ENCODE measurements at regions not wholly inside any gene's neighbourhood (a gene's known extent, or its start where the extent isn't known, plus 50 kb on each side); places are given as distances from the start of the nearest gene placed in this dataset.
A peak's percentile ranks its signal among the peaks of the same experiment; 100 is the strongest.

GRCh38 chr11:21635394-21636145 lies 557.3 kb upstream of the ANO5 start:
- CTCF ChIA-PET (ENCODE audit: unreplicated experiment), result no interaction called here
- Histone ChIP-seq H2AFZ (ENCODE audit: low read length) (no peak overlapping the region), H3K4me1 (ENCODE audit: insufficient read depth, low read length, poor library complexity, severe bottlenecking) (peaks cover 14% of the 10 kb centered on the region)

DNA sequence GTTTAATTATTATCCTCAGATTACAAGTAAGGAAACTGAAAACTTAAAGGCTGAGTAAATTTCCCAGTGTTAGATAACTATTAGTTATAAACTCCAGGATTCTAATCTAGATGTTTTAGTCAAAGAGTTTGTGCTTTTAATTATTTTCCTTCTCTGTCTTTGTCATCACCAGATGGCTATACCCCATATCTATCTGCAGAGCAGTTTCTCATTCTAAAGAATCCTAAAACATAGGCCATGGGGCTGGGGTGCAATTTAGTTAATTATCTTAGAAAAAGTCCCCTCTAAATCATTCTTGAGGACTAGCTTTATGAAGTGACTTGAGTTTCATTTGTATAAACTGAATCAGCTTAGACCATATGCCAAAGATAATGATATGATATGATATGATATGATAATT lies 556.3 kb upstream of the ANO5 start:
- Histone ChIP-seq H3K9me3 (ENCODE audit: low read length) (no peaks in the 10 kb centered on the region), H2AFZ (ENCODE audit: low read length) (no peak overlapping the region; the same call in 1 of the 2 replicates), H3K4me2 (ENCODE audit: low read length) (no peak overlapping the region), H3K4me1 (ENCODE audit: insufficient read depth, low read length, poor library complexity, severe bottlenecking) (peaks cover 24% of the 10 kb centered on the region), H3K79me2 (ENCODE audit: insufficient read depth, low read depth, low read length) (no peaks in the 10 kb centered on the region), H3K36me3 (ENCODE audit: insufficient read depth, low read length) (no peaks in the 10 kb centered on the region), H4K20me1 (ENCODE audit: insufficient read depth, low read length) (no peaks in the 10 kb centered on the region), H3K27ac (ENCODE audit: low read depth, low read length, poor library complexity, severe bottlenecking) (no peak overlapping the region), H3K9me2 (ENCODE audit: insufficient read depth, low read length) (no peaks in the 10 kb centered on the region), H3K4me3 (ENCODE audit: low read depth, low read length, poor library complexity, severe bottlenecking) (no peak overlapping the region)
- no peak for TF ChIP-seq EZH2phosphoT487 (IDR thresholded peaks at IDR 0.05; ENCODE audit: borderline replicate concordance, low read depth, low read length)
- TF ChIP-seq, protein P1, sequence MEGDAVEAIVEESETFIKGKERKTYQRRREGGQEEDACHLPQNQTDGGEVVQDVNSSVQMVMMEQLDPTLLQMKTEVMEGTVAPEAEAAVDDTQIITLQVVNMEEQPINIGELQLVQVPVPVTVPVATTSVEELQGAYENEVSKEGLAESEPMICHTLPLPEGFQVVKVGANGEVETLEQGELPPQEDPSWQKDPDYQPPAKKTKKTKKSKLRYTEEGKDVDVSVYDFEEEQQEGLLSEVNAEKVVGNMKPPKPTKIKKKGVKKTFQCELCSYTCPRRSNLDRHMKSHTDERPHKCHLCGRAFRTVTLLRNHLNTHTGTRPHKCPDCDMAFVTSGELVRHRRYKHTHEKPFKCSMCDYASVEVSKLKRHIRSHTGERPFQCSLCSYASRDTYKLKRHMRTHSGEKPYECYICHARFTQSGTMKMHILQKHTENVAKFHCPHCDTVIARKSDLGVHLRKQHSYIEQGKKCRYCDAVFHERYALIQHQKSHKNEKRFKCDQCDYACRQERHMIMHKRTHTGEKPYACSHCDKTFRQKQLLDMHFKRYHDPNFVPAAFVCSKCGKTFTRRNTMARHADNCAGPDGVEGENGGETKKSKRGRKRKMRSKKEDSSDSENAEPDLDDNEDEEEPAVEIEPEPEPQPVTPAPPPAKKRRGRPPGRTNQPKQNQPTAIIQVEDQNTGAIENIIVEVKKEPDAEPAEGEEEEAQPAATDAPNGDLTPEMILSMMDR (conservative IDR thresholded peaks at IDR 0.05; ENCODE audit: low read length), result no peak
- CTCF ChIA-PET (ENCODE audit: unreplicated experiment), result no interaction called here
- no peak for DNase-seq (ENCODE audit: low spot score)
- intact Hi-C loops (cut with micrococcal nuclease; ENCODE audit: unreplicated experiment), result no loop called here
- BruUV-seq (replicated peaks), result no TSS peak
- POLR2A ChIA-PET, result interaction anchor here (0.6 kb wide), 1 partner anchor 25 kb away, joined by 3 read pairs; no protein-coding TSS in a partner anchor

More at GRCh38 chr11:21635394-21636145, 557.3 kb upstream of the ANO5 start:
- POLR2A ChIA-PET, result no interaction called here
- no peaks in the 10 kb centered on the region for H4K20me1 ChIP-seq (ENCODE audit: insufficient read depth, low read length)
- no peaks in the 10 kb centered on the region for H3K9me3 ChIP-seq (ENCODE audit: low read length)
- intact Hi-C loops (cut with micrococcal nuclease; ENCODE audit: unreplicated experiment), result no loop called here
- no peak overlapping the region for H3K4me3 ChIP-seq (ENCODE audit: low read depth, low read length, poor library complexity, severe bottlenecking)
- H3K27ac ChIP-seq (ENCODE audit: low read depth, low read length, poor library complexity, severe bottlenecking), result no peak overlapping the region
- DNase-seq (ENCODE audit: low spot score), result no peak
- no peak overlapping the region for H3K4me2 ChIP-seq (ENCODE audit: low read length)
- no peaks in the 10 kb centered on the region for H3K79me2 ChIP-seq (ENCODE audit: insufficient read depth, low read depth, low read length)
- BruUV-seq (replicated peaks), result no TSS peak
- TF ChIP-seq, protein P1 (conservative IDR thresholded peaks at IDR 0.05; ENCODE audit: low read length), result no peak
- TF ChIP-seq EZH2phosphoT487 (IDR thresholded peaks at IDR 0.05; ENCODE audit: borderline replicate concordance, low read depth, low read length), result no peak
- no peaks in the 10 kb centered on the region for H3K36me3 ChIP-seq (ENCODE audit: insufficient read depth, low read length)
- no peaks in the 10 kb centered on the region for H3K9me2 ChIP-seq (ENCODE audit: insufficient read depth, low read length)

DNA sequence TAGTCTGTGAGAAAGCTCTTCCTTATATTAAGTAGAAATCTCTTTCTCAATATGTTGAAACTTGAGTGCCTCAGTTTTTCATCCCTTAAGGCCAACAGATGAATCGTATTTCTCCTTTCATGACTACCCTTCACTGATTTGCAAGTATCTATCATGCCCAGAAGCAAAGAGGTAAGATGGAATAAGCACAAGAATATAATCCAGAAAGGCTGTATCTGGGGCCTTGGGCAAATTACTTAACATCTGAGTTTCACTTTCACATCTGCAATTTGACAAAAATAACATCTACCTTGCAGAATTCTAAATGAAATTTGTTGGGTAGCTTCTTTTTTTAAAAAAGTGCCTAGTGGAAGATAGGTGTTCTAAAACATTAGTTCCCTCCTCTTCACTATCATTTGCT lies 552.4 kb upstream of the ANO5 start:
- H3K4me2 ChIP-seq (ENCODE audit: low read length), result peak overlapping the region; percentile 34
- H2AFZ ChIP-seq (ENCODE audit: low read length), result peak overlapping the region; percentile 5; the same call in 1 of the 2 replicates
- peak overlapping the region; percentile 67 for H3K27ac ChIP-seq (ENCODE audit: low read depth, low read length, poor library complexity, severe bottlenecking)
- BruUV-seq (replicated peaks), result no TSS peak
- H4K20me1 ChIP-seq (ENCODE audit: insufficient read depth, low read length), result no peaks in the 10 kb centered on the region
- no peaks in the 10 kb centered on the region for H3K79me2 ChIP-seq (ENCODE audit: insufficient read depth, low read depth, low read length)
- peak; percentile 47 for DNase-seq (ENCODE audit: low spot score)
- H3K4me3 ChIP-seq (ENCODE audit: low read depth, low read length, poor library complexity, severe bottlenecking), result peak overlapping the region; percentile 2
- TF ChIP-seq EZH2phosphoT487 (IDR thresholded peaks at IDR 0.05; ENCODE audit: borderline replicate concordance, low read depth, low read length), result no peak
- TF ChIP-seq, protein P1 (conservative IDR thresholded peaks at IDR 0.05; ENCODE audit: low read length), result no peak
- intact Hi-C loops (cut with micrococcal nuclease; ENCODE audit: unreplicated experiment), result no loop called here
- H3K9me2 ChIP-seq (ENCODE audit: insufficient read depth, low read length), result no peaks in the 10 kb centered on the region
- no peaks in the 10 kb centered on the region for H3K9me3 ChIP-seq (ENCODE audit: low read length)
- CTCF ChIA-PET (ENCODE audit: unreplicated experiment), result no interaction called here
- no peaks in the 10 kb centered on the region for H3K36me3 ChIP-seq (ENCODE audit: insufficient read depth, low read length)
- H3K4me1 ChIP-seq (ENCODE audit: insufficient read depth, low read length, poor library complexity, severe bottlenecking), result peaks cover 25% of the 10 kb centered on the region
- POLR2A ChIA-PET, result interaction anchor here (0.7 to 1.0 kb wide), 2 partner anchors 9 to 179 kb away, joined by 3 read pairs; no protein-coding TSS in a partner anchor
